ENCODE measurements at regions not wholly inside any gene's neighbourhood (a gene's known extent, or its start where the extent isn't known, plus 50 kb on each side); places are given as distances from the start of the nearest gene placed in this dataset.

- TF ChIP-seq CTCF (IDR thresholded peaks at IDR 0.05), result no peak
- H3K27me3 Mint-ChIP-seq (ENCODE audit: low read depth), result no peaks in the 10 kb centered on the region
- H3K4me1 Mint-ChIP-seq (ENCODE audit: low read depth), result no peaks in the 10 kb centered on the region
- no peaks in the 10 kb centered on the region for H3K9me3 Mint-ChIP-seq (ENCODE audit: low read depth)
- no peak for DNase-seq (ENCODE audit: low spot score)
- no peak overlapping the region for H3K27ac Mint-ChIP-seq (ENCODE audit: unreplicated experiment)
- no peaks in the 10 kb centered on the region for H3K36me3 Mint-ChIP-seq (ENCODE audit: low read depth)
- no peak overlapping the region for H3K4me3 Mint-ChIP-seq (ENCODE audit: unreplicated experiment)
These were observed 1191.9 kb downstream of the NSUN3 start for GRCh38 chr3:95254758-95255157.

GRCh38 chr3:95265129-95265528 lies 1202.3 kb downstream of the NSUN3 start:
- H3K27ac Mint-ChIP-seq (ENCODE audit: unreplicated experiment), result no peak overlapping the region
- no peaks in the 10 kb centered on the region for H3K4me1 Mint-ChIP-seq (ENCODE audit: low read depth)
- DNase-seq (ENCODE audit: low spot score), result no peak
- H3K27me3 Mint-ChIP-seq (ENCODE audit: low read depth), result no peaks in the 10 kb centered on the region
- no peak overlapping the region for H3K4me3 Mint-ChIP-seq (ENCODE audit: unreplicated experiment)
- TF ChIP-seq CTCF (IDR thresholded peaks at IDR 0.05), result no peak
- no peaks in the 10 kb centered on the region for H3K9me3 Mint-ChIP-seq (ENCODE audit: low read depth)
- no peaks in the 10 kb centered on the region for H3K36me3 Mint-ChIP-seq (ENCODE audit: low read depth)

GRCh38 chr3:95271395-95271794 lies 1208.5 kb downstream of the NSUN3 start:
- Mint-ChIP-seq H3K27ac (ENCODE audit: unreplicated experiment) (no peak overlapping the region), H3K4me3 (ENCODE audit: unreplicated experiment) (no peak overlapping the region), H3K9me3 (ENCODE audit: low read depth) (no peaks in the 10 kb centered on the region), H3K4me1 (ENCODE audit: low read depth) (no peaks in the 10 kb centered on the region), H3K36me3 (ENCODE audit: low read depth) (no peaks in the 10 kb centered on the region), H3K27me3 (ENCODE audit: low read depth) (no peaks in the 10 kb centered on the region)
- no peak for TF ChIP-seq CTCF (IDR thresholded peaks at IDR 0.05)
- no peak for DNase-seq (ENCODE audit: low spot score)

- DNase-seq (ENCODE audit: low spot score), result no peak
- Mint-ChIP-seq H3K4me3 (ENCODE audit: unreplicated experiment) (no peak overlapping the region), H3K27me3 (ENCODE audit: low read depth) (no peaks in the 10 kb centered on the region), H3K4me1 (ENCODE audit: low read depth) (peaks cover under 1% of the 10 kb centered on the region), H3K9me3 (ENCODE audit: low read depth) (no peaks in the 10 kb centered on the region), H3K27ac (ENCODE audit: unreplicated experiment) (no peak overlapping the region), H3K36me3 (ENCODE audit: low read depth) (no peaks in the 10 kb centered on the region)
- TF ChIP-seq CTCF (IDR thresholded peaks at IDR 0.05), result no peak
These were observed 1209.3 kb downstream of the NSUN3 start for GRCh38 chr3:95272166-95272565.

GRCh38 chr3:95272781-95273180 lies 1209.9 kb downstream of the NSUN3 start:
- DNase-seq (ENCODE audit: low spot score), result no peak
- Mint-ChIP-seq H3K36me3 (ENCODE audit: low read depth) (no peaks in the 10 kb centered on the region), H3K4me1 (ENCODE audit: low read depth) (peaks cover 7% of the 10 kb centered on the region), H3K9me3 (ENCODE audit: low read depth) (no peaks in the 10 kb centered on the region), H3K27me3 (ENCODE audit: low read depth) (no peaks in the 10 kb centered on the region), H3K27ac (ENCODE audit: unreplicated experiment) (no peak overlapping the region), H3K4me3 (ENCODE audit: unreplicated experiment) (no peak overlapping the region)
- TF ChIP-seq CTCF (IDR thresholded peaks at IDR 0.05), result no peak

Data from chondrocyte (in vitro differentiated cells).